K562 (cell line): ENCODE measurements at regions not wholly inside any gene's neighbourhood (a gene's known extent, or its start where the extent isn't known, plus 50 kb on each side); places are given as distances from the start of the nearest gene placed in this dataset.

Experiments used
- ATAC-seq: fragments of 200-7000 bp; cut with Tn5 transposase; 3 replicates; pipeline ENCODE4 v1.9.1; 2020; ENCODE audit warnings: moderate library complexity
- BruUV-seq: library from RNA; stranded (reverse); fragments of 400-500 nt; replicated peaks from 2 replicates; lab custom pipeline; 2021; lab: Mats Ljungman, UMichigan
- CTCF ChIA-PET: fragments of 300-600 bp; formaldehyde crosslinking; extraction: SDS; loops from one replicate; lab custom pipeline; 2021; ENCODE audit warnings: low intra/inter-chr PET ratio; lab: Yijun Ruan, JAX
- POLR2A ChIA-PET: fragments of 300-600, 350-650 bp; sonication (Branson Sonifier 250); formaldehyde crosslinking; extraction: SDS; loops from one replicate; lab custom pipeline; 2021; ENCODE audit warnings: antibody characterized with exemption, inconsistent platforms; lab: Yijun Ruan, JAX
- DNase-seq, 4 experiments: peaks; one replicate each; pipeline versions ENCODE4 v3.0.0 to v3.0.0-alpha.2; 2011 to 2018; ENCODE audit warnings: low spot score in 3 of 4, mixed read lengths in 3 of 4; ENCODE audit errors: extremely low read depth in 1 of 4
- FAIRE-seq: peaks from 2 replicates; lab custom pipeline; 2011; peaks lifted over from hg19 to GRCh38; lab: Jason Lieb, UNC
- H2AFZ ChIP-seq: 2 replicates; pipeline ENCODE4 v1.6.0; 2011; ENCODE audit warnings: low read depth, low read length, control low read depth, inconsistent platforms
- H3K27ac ChIP-seq: fragments of 200-600 bp; 3 replicates; pipeline ENCODE4 v1.8.0; 2011; ENCODE audit warnings: low read depth, mild to moderate bottlenecking, control low read depth, inconsistent platforms, low read length, moderate library complexity, mixed read lengths; ENCODE audit errors: extremely low read depth
- H3K27me3 ChIP-seq, 2 experiments: fragments of 300-600 bp in 1 of 2; 2 replicates in 1 of 2; 3 replicates in 1 of 2; pipeline versions ENCODE4 v1.6.0 to v1.8.0; 2011; ENCODE audit warnings: inconsistent platforms in 2 of 2, low read length in 2 of 2, mild to moderate bottlenecking in 1 of 2, mixed read lengths in 1 of 2, moderate library complexity in 1 of 2; ENCODE audit not compliant: control insufficient read depth in 2 of 2, insufficient read depth in 2 of 2
- H3K36me3 ChIP-seq: fragments of 300-600 bp; 3 replicates; pipeline ENCODE4 v1.8.0; 2011; ENCODE audit warnings: mild to moderate bottlenecking, low read length, inconsistent platforms; ENCODE audit not compliant: control insufficient read depth, insufficient read depth
- H3K4me1 ChIP-seq, 2 experiments: fragments of 200-600 bp in 1 of 2; replicated peaks in 1 of 2; 2 replicates in 1 of 2; 3 replicates in 1 of 2; pipeline versions ENCODE4 v1.5.1 to v1.8.0; 2011; ENCODE audit warnings: inconsistent platforms in 2 of 2, low read length in 2 of 2, mild to moderate bottlenecking in 1 of 2, mixed read lengths in 1 of 2, moderate library complexity in 1 of 2; ENCODE audit not compliant: control insufficient read depth in 2 of 2, insufficient read depth in 2 of 2
- H3K4me2 ChIP-seq: 2 replicates; pipeline ENCODE4 v1.6.1; 2011; ENCODE audit warnings: low read length, control low read depth, inconsistent platforms, mixed read lengths; ENCODE audit not compliant: insufficient read depth
- H3K4me3 ChIP-seq: fragments of 200-600 bp; sonication (generic), shearing (Covaris generic); 2 replicates; pipeline ENCODE4 v1.5.1; 2016; ENCODE audit warnings: control low read depth, inconsistent platforms
- H3K79me2 ChIP-seq: fragments of 200-600 bp; 3 replicates; pipeline ENCODE4 v1.8.0; 2011; ENCODE audit warnings: low read length, inconsistent platforms; ENCODE audit not compliant: control insufficient read depth, insufficient read depth
- H3K9ac ChIP-seq, 2 experiments: 2 replicates each; pipeline versions ENCODE4 v1.6.0 to v1.6.1; 2011; ENCODE audit warnings: low read depth in 2 of 2, low read length in 2 of 2, control low read depth in 1 of 2, inconsistent platforms in 1 of 2, mild to moderate bottlenecking in 1 of 2, mixed read lengths in 1 of 2; ENCODE audit not compliant: insufficient read depth in 1 of 2
- H3K9me1 ChIP-seq: one replicate; pipeline ENCODE4 v1.6.0; 2011; ENCODE audit warnings: inconsistent platforms, mild to moderate bottlenecking, low read length, moderate library complexity; ENCODE audit not compliant: control insufficient read depth, insufficient read depth
- H3K9me3 ChIP-seq: replicated peaks from 2 replicates; pipeline ENCODE4 v1.5.1; 2011; ENCODE audit warnings: low read depth, low read length, inconsistent platforms; ENCODE audit not compliant: control insufficient read depth, insufficient read depth
- H4K20me1 ChIP-seq: replicated peaks from 2 replicates; pipeline ENCODE4 v1.6.1; 2011; ENCODE audit warnings: low read length, inconsistent platforms, mixed read lengths; ENCODE audit not compliant: control insufficient read depth, insufficient read depth
- CSDE1 ChIP-seq, 2 experiments: fragments of 450-650 bp; IDR thresholded peaks; 2 replicates each; pipeline ENCODE4 v1.6.1; 2016; ENCODE audit warnings: mild to moderate bottlenecking in 1 of 2
- ESRRB ChIP-seq: fragments of 250-450 bp; sonication (Bioruptor Pico); IDR thresholded peaks from 2 replicates; pipeline ENCODE4 v1.5.0; 2020; ENCODE audit warnings: mild to moderate bottlenecking, moderate library complexity, borderline replicate concordance
- FOXA3 ChIP-seq, 2 experiments: fragments of 450-650 bp in 1 of 2; sonication (generic) in 1 of 2; formaldehyde crosslinking; IDR thresholded peaks in 1 of 2; conservative IDR thresholded peaks in 1 of 2; 2 replicates each; pipeline versions ENCODE4 v1.4.0 to v1.8.0; 2020 to 2022; ENCODE audit warnings: mild to moderate bottlenecking in 2 of 2, missing genetic modification reagents in 1 of 2
- HMBOX1 ChIP-seq: sonication (generic); IDR thresholded peaks from 2 replicates; pipeline ENCODE4 v1.6.1; 2016
- HNRNPL ChIP-seq: fragments of 200-400 bp; formaldehyde crosslinking; IDR thresholded peaks from 2 replicates; pipeline ENCODE4 v1.6.1; 2017; ENCODE audit warnings: low read depth, mild to moderate bottlenecking, low read length
- NEUROD1 ChIP-seq: fragments of 150-350 bp; IDR thresholded peaks from 2 replicates; pipeline ENCODE4 v1.6.1; 2014; ENCODE audit warnings: borderline replicate concordance, low read length, low read depth; ENCODE audit not compliant: partially characterized antibody
- NFRKB ChIP-seq: fragments of 450-650 bp; IDR thresholded peaks from 2 replicates; pipeline ENCODE4 v1.6.1; 2016; ENCODE audit warnings: low read depth
- PML ChIP-seq: IDR thresholded peaks from 2 replicates; pipeline ENCODE4 v1.6.1; 2012; ENCODE audit warnings: low read length, inconsistent platforms
- RBBP5 ChIP-seq: fragments of 200-600 bp; sonication (generic); IDR thresholded peaks from 2 replicates; pipeline ENCODE4 v1.6.1; 2012; ENCODE audit warnings: borderline replicate concordance, mild to moderate bottlenecking, low read length, control low read depth, inconsistent platforms; ENCODE audit not compliant: insufficient read depth, poor library complexity, severe bottlenecking
- RBM15 ChIP-seq: fragments of 200-400 bp; formaldehyde crosslinking; IDR thresholded peaks from 2 replicates; pipeline ENCODE4 v1.6.1; 2018; ENCODE audit warnings: mild to moderate bottlenecking, low read length, moderate library complexity; ENCODE audit not compliant: insufficient read depth
- SNIP1 ChIP-seq: fragments of 450-650 bp; IDR thresholded peaks from 2 replicates; pipeline ENCODE4 v1.7.1; 2017; ENCODE audit warnings: low read depth, mild to moderate bottlenecking
- ZFP30 ChIP-seq: fragments of 250-450 bp; sonication (Bioruptor Pico); IDR thresholded peaks from 2 replicates; pipeline ENCODE4 v1.8.0; 2022; ENCODE audit warnings: moderate library complexity, mild to moderate bottlenecking, inconsistent platforms, borderline replicate concordance
- ZNF347 ChIP-seq: fragments of 450-650 bp; formaldehyde crosslinking; IDR thresholded peaks from 2 replicates; pipeline ENCODE4 v1.4.0; 2020; ENCODE audit warnings: low read depth, mild to moderate bottlenecking, moderate library complexity
- WGBS: fragments of 100-300 bp; shearing (Covaris generic); methylation state at CpG from one replicate; pipeline ENCODE4 v1.1.6; 2016; ENCODE audit warnings: low coverage, mixed read lengths; ENCODE audit not compliant: insufficient coverage; ENCODE audit errors: missing lambda C conversion rate; 5-methylcytosine and 5-hydroxymethylcytosine counted together
- in situ Hi-C: fragments of 300-500 bp; cut with MboI; formaldehyde crosslinking; loops from 4 replicates; pipeline ENCODE4 v1.15.0; 2018; ENCODE audit warnings: inconsistent platforms, mixed read lengths
- intact Hi-C: fragments of 100-400 bp; cut with micrococcal nuclease; formaldehyde crosslinking; loops from 2 replicates; pipeline ENCODE4 v1.14.2; 2022
- TF ChIP-seq, protein P1 (sequence below): fragments of 250-450 bp; sonication (Bioruptor Pico); IDR thresholded peaks from 2 replicates; pipeline ENCODE4 v1.8.0; 2021; ENCODE audit warnings: borderline replicate concordance, mild to moderate bottlenecking, moderate library complexity; ENCODE audit not compliant: poor library complexity, severe bottlenecking

DNA sequence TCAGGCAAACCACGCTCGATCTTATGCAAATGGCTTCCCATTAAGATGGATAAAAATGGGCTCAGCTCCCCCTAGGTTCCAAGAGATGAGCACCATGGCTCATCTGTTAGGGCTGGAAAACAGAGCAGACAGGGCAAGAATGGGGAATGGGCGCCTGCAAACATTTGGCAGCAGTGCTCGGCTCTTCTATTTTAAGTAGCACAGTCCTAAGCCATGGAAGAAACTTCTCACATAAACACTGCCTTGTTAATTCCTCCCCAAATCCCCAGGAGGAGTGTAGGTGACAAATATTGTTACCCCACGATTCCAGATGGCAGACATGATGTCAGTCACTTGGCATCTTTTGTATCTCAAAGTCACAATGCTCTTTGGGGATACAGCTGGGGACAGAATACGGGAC lies 221.8 kb downstream of the ICE1 start:
- TF ChIP-seq NEUROD1: no peak
- no peak for TF ChIP-seq NFRKB
- TF ChIP-seq PML: no peak
- TF ChIP-seq ZFP30 (CRISPR knock-in tag): no peak
- TF ChIP-seq HMBOX1: no peak
- TF ChIP-seq RBBP5: no peak
- TF ChIP-seq CSDE1 (IDR thresholded peaks at IDR 0.05): no peak
- TF ChIP-seq, protein P1, sequence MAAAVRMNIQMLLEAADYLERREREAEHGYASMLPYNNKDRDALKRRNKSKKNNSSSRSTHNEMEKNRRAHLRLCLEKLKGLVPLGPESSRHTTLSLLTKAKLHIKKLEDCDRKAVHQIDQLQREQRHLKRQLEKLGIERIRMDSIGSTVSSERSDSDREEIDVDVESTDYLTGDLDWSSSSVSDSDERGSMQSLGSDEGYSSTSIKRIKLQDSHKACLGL (CRISPR knock-in tag): no peak
- no peak for TF ChIP-seq HNRNPL
- no peak for TF ChIP-seq SNIP1
- no peak for TF ChIP-seq RBM15
- no peak for TF ChIP-seq ZNF347 (CRISPR knock-in tag)
- TF ChIP-seq ESRRB (CRISPR knock-in tag): no peak
- TF ChIP-seq FOXA3 (CRISPR knock-in tag; conservative IDR thresholded peaks at IDR 0.05 in 1 of 2, IDR thresholded peaks at IDR 0.05 in 1 of 2): no peak
- ATAC-seq (no peak), DNase-seq (no peak), FAIRE-seq (no peak)
- H4K20me1 ChIP-seq: no peaks in the 10 kb centered on the region; the same call in 1 of the 2 replicates
- in situ Hi-C loops: no loop called here
- H3K9me1 ChIP-seq: no peaks in the 10 kb centered on the region
- H3K79me2 ChIP-seq: no peaks in the 10 kb centered on the region
- CTCF ChIA-PET: no interaction called here
- no peaks in the 10 kb centered on the region for H3K4me1 ChIP-seq
- no TSS peak for BruUV-seq
- H3K36me3 ChIP-seq: no peaks in the 10 kb centered on the region
- no peak overlapping the region for H3K4me3 ChIP-seq
- POLR2A ChIA-PET: no interaction called here
- no peak overlapping the region for H3K27ac ChIP-seq
- no peaks in the 10 kb centered on the region for H3K9me3 ChIP-seq
- H2AFZ ChIP-seq: no peak overlapping the region
- no peak overlapping the region for H3K4me2 ChIP-seq
- intact Hi-C loops: no loop called here
- no peak overlapping the region for H3K9ac ChIP-seq
- H3K27me3 ChIP-seq: peaks cover under 1 to 11% of the 10 kb centered on the region in 2 experiments; a peak in 3 of 5 replicates
- WGBS: under 1% methylated on average over 6 of the region's 6 CpGs
